Tibial nerve (tissue), 4 donors: ENCODE measurements at regions not wholly inside any gene's neighbourhood (a gene's known extent, or its start where the extent isn't known, plus 50 kb on each side); places are given as distances from the start of the nearest gene placed in this dataset.

ENCODE experiments used
- EP300 ChIP-seq, 2 donors: sonication (generic); formaldehyde crosslinking; IDR thresholded peaks; one replicate each; pipeline ENCODE4 v1.6.1; 2017; ENCODE audit warnings: antibody characterized with exemption in 2 of 2, mild to moderate bottlenecking in 1 of 2
- POLR2A ChIP-seq, 2 donors: fragments of 450-650 bp; IDR thresholded peaks; one replicate each; pipeline ENCODE4 v1.6.1; 2017; ENCODE audit warnings: antibody characterized with exemption in 2 of 2, mild to moderate bottlenecking in 2 of 2, moderate library complexity in 2 of 2
- TF ChIP-seq, protein P1 (sequence below), 5 experiments: fragments of 200-600 bp in 3 of 5; fragments of 450-650 bp in 2 of 5; sonication (generic) in 3 of 5; IDR thresholded peaks; one replicate each; pipeline ENCODE4 v1.5.1; 2016 to 2019; ENCODE audit warnings: antibody characterized with exemption in 5 of 5, mild to moderate bottlenecking in 3 of 5, moderate library complexity in 2 of 5

DNA sequence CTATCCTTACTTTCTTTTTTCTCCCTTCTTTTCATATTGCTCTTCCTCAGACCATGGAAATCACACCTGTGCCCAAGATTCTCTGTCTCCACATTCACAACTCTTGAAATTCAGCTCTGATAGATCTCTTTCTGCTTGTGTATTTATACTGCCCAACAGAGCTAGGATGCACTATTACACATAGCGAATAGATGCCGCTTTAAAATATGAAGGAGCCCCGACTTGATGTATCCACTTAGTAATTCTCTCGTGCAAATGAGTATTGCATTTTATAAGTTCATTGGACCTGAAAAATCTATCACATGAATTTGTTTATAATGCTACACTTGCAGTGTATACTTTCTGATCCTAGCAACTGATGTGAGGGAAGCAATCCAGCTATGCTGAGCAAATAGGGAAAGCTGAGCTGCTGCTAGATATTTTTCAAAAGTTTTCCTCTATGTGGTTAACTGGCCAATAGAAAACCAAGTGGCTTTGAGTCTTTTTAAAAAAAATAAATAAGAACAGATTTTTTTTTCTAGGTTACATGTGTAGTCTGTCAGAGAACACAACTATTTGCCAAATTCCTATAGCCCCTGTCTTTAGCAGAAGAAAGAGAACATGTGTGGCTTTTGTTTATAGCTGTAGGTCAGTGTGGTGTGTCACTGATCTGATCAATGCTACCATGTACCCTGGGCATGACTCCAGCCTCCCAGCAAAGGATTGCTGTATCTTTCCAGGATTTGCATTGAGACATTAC lies 64.3 kb upstream of the LEKR1 start:
- TF ChIP-seq, protein P1, sequence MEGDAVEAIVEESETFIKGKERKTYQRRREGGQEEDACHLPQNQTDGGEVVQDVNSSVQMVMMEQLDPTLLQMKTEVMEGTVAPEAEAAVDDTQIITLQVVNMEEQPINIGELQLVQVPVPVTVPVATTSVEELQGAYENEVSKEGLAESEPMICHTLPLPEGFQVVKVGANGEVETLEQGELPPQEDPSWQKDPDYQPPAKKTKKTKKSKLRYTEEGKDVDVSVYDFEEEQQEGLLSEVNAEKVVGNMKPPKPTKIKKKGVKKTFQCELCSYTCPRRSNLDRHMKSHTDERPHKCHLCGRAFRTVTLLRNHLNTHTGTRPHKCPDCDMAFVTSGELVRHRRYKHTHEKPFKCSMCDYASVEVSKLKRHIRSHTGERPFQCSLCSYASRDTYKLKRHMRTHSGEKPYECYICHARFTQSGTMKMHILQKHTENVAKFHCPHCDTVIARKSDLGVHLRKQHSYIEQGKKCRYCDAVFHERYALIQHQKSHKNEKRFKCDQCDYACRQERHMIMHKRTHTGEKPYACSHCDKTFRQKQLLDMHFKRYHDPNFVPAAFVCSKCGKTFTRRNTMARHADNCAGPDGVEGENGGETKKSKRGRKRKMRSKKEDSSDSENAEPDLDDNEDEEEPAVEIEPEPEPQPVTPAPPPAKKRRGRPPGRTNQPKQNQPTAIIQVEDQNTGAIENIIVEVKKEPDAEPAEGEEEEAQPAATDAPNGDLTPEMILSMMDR (IDR thresholded peaks at IDR 0.05) = no peak
- TF ChIP-seq POLR2A (IDR thresholded peaks at IDR 0.05) (no peak), EP300 (IDR thresholded peaks at IDR 0.05) (no peak)
